ENCODE measurements at regions not wholly inside any gene's neighbourhood (a gene's known extent, or its start where the extent isn't known, plus 50 kb on each side); places are given as distances from the start of the nearest gene placed in this dataset.
A peak's percentile ranks its signal among the peaks of the same experiment; 100 is the strongest.
"Not testable (repeated sequence)": the region's sequence is repeated elsewhere in the genome, so short reads cannot be mapped to it uniquely, and the experiment has no call there.

DNA sequence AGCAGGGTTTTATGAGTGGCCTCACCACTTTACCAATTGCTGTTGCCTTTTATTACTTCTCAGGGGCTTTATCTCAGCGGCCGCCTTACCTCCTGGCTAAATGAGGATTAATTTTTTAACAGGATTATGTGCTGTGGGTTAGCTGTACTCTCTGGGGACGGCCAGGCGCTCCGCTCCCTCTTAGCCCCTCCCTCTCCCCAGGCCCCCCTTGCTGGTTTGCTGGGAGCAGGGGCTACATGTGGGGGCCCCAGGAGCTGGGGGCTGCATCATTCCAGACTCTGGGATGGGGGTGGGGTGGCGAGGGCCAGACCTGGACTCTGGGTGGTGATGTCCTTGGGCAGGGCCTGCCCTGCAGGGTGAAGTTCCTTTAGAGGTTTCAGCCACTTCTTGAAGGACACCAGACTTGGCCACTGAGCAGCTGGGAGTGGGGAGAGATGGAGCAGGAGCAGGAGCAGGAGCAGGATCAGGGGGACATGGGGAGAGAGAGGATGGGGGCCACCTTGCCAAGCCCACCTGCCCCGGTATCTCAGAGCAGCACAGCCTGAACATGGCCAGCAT is 196.1 kb downstream of the GOLGA6L6 start:
- no peak overlapping the region for H2AFZ ChIP-seq
- ChIA-PET CTCF (no interaction called here), POLR2A (ENCODE audit: unreplicated experiment) (no interaction called here)
- no peaks in the 10 kb centered on the region for H3K4me1 ChIP-seq (replicated peaks; ENCODE audit: insufficient read depth)
- no TSS peak for BruUV-seq (replicated peaks)
- intact Hi-C loops (cut with micrococcal nuclease; ENCODE audit: unreplicated experiment), result no loop called here
- DNase-seq, result peak in 1 of 2 experiments; percentile 21
- H3F3A ChIP-seq (ENCODE audit: insufficient read depth, low read depth), result no peaks in the 10 kb centered on the region
- no peaks in the 10 kb centered on the region for H3K36me3 ChIP-seq (ENCODE audit: low read depth)
- H3K27me3 ChIP-seq (ENCODE audit: insufficient read depth, low read depth), result peaks cover 28% of the 10 kb centered on the region
- no peaks in the 10 kb centered on the region for H4K20me1 ChIP-seq (ENCODE audit: insufficient read depth)
- H3K4me3 ChIP-seq, result no peak overlapping the region
- no peaks in the 10 kb centered on the region for H3K9me2 ChIP-seq (ENCODE audit: insufficient read depth)
- H3K4me2 ChIP-seq, result no peak overlapping the region
- H3K79me2 ChIP-seq (ENCODE audit: low read depth), result no peaks in the 10 kb centered on the region
- no peak overlapping the region for H3K27ac ChIP-seq
- no peak for TF ChIP-seq EZH2 (IDR thresholded peaks at IDR 0.05; ENCODE audit: low read depth)
- TF ChIP-seq, protein P1, sequence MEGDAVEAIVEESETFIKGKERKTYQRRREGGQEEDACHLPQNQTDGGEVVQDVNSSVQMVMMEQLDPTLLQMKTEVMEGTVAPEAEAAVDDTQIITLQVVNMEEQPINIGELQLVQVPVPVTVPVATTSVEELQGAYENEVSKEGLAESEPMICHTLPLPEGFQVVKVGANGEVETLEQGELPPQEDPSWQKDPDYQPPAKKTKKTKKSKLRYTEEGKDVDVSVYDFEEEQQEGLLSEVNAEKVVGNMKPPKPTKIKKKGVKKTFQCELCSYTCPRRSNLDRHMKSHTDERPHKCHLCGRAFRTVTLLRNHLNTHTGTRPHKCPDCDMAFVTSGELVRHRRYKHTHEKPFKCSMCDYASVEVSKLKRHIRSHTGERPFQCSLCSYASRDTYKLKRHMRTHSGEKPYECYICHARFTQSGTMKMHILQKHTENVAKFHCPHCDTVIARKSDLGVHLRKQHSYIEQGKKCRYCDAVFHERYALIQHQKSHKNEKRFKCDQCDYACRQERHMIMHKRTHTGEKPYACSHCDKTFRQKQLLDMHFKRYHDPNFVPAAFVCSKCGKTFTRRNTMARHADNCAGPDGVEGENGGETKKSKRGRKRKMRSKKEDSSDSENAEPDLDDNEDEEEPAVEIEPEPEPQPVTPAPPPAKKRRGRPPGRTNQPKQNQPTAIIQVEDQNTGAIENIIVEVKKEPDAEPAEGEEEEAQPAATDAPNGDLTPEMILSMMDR (conservative IDR thresholded peaks at IDR 0.05), result no peak
- H3K9me3 ChIP-seq (ENCODE audit: insufficient read depth, low read depth), result no peaks in the 10 kb centered on the region

DNA sequence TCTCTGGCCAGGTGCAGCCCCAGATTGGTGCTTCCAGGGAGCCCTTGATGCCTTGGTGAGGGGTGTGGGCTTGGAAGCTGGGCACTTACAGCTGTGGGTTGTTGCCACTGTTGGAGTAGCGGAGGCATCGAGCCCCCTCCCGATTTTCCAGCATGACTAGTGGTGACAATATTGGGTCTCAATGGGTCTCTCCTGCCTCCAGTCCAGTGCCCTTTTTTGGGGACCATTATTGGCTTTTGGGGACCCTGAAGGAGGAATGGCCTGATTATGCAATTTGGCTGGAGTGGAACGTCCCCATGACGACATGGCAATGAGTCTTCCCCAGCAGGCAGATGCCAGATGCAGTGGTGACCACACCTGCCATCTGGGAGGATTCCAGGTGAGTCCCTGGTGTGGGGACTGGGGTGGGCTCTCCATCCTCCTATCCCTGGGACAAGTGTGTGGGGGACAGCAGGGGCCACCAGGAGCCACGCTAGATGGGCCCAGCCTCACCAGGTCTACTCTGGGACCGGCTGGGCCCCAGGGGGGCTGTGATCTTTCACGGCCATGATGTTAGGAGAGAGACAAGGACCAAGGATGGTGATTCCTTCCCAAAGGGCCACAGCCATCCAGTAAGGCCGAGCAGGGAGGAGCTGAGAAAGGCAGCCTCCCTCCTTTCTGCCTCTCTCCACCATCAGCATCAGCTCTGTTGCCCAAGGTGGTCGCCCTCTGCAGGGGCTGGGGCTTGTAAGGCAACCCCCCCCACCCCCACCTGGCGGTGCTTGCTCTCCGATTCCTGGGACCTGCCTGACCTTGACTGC is 196.8 kb downstream of the GOLGA6L6 start:
- Histone ChIP-seq H3K36me3 (ENCODE audit: low read depth) (no peaks in the 10 kb centered on the region), H3K4me1 (replicated peaks; ENCODE audit: insufficient read depth) (no peaks in the 10 kb centered on the region), H3K79me2 (ENCODE audit: low read depth) (no peaks in the 10 kb centered on the region), H3F3A (ENCODE audit: insufficient read depth, low read depth) (no peaks in the 10 kb centered on the region), H3K9me3 (ENCODE audit: insufficient read depth, low read depth) (no peaks in the 10 kb centered on the region), H3K9me2 (ENCODE audit: insufficient read depth) (no peaks in the 10 kb centered on the region), H3K4me2 (no peak overlapping the region), H3K27me3 (ENCODE audit: insufficient read depth, low read depth) (peaks cover 21% of the 10 kb centered on the region), H3K4me3 (no peak overlapping the region), H3K27ac (no peak overlapping the region), H4K20me1 (ENCODE audit: insufficient read depth) (no peaks in the 10 kb centered on the region), H2AFZ (no peak overlapping the region)
- BruUV-seq (replicated peaks), result no TSS peak
- ChIA-PET POLR2A (ENCODE audit: unreplicated experiment) (no interaction called here), CTCF (no interaction called here)
- peak in 1 of 2 experiments; percentile 37 for DNase-seq
- no peak for TF ChIP-seq EZH2 (IDR thresholded peaks at IDR 0.05; ENCODE audit: low read depth)
- TF ChIP-seq, protein P1 (conservative IDR thresholded peaks at IDR 0.05), result no peak
- intact Hi-C loops (cut with micrococcal nuclease; ENCODE audit: unreplicated experiment), result loop anchor here (5.0 kb wide), 1 partner anchor 72 kb away; no protein-coding TSS in a partner anchor

DNA sequence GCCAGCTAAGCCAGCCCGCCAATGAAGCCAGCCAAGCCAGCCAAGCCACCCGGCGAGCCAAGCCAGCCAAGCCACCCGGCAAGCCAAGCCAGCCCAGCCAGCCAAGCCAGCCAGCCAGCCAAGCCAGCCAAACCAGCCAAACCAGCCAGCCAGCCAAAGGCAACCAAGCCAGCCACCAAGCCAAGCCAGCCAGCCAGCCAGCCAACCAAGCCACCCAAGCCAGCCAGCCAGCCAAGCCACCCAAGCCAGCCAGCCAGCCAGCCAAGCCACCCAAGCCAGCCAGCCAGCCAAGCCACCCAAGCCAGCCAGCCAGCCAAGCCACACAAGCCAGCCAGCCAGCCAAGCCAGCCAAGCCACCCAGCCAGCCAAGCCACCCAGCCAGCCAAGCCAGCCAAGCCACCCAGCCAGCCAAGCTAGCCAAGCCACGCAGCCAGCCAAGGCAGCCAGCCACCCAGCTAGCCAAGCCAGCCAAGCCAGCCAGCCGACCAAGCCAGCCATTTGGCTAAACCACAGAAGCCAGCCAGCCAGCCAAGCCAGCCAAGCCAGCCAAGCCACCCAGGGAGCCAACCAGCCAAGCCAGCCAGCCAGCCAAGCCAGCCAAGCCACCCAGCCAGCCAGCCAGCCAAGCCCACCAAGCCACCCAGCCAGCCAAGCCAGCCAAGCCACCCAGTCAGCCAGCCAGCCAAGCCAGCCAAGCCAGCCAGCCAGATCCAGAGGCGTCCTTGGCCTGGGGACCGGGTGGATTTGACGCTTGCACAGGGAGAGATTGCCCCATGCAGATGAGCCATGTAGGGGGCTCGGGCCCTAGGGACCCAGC is 198.0 kb downstream of the GOLGA6L6 start:
- intact Hi-C loops (cut with micrococcal nuclease; ENCODE audit: unreplicated experiment), result loop anchor here (5.0 kb wide), 1 partner anchor 71 kb away; no protein-coding TSS in a partner anchor
- H3F3A ChIP-seq (ENCODE audit: insufficient read depth, low read depth); H3K79me2 ChIP-seq (ENCODE audit: low read depth); POLR2A ChIA-PET (ENCODE audit: unreplicated experiment); H3K36me3 ChIP-seq (ENCODE audit: low read depth); BruUV-seq (replicated peaks); H3K4me2 ChIP-seq; H3K4me1 ChIP-seq (replicated peaks; ENCODE audit: insufficient read depth); H3K27ac ChIP-seq; H2AFZ ChIP-seq; H3K4me3 ChIP-seq; H4K20me1 ChIP-seq (ENCODE audit: insufficient read depth); CTCF ChIA-PET; H3K9me3 ChIP-seq (ENCODE audit: insufficient read depth, low read depth); H3K9me2 ChIP-seq (ENCODE audit: insufficient read depth): not testable (repeated sequence)
- H3K27me3 ChIP-seq (ENCODE audit: insufficient read depth, low read depth), result peaks cover 14% of the 10 kb centered on the region; the same call in 1 of the 2 replicates
- peak in 1 of 2 experiments; percentile 28 for DNase-seq

DNA sequence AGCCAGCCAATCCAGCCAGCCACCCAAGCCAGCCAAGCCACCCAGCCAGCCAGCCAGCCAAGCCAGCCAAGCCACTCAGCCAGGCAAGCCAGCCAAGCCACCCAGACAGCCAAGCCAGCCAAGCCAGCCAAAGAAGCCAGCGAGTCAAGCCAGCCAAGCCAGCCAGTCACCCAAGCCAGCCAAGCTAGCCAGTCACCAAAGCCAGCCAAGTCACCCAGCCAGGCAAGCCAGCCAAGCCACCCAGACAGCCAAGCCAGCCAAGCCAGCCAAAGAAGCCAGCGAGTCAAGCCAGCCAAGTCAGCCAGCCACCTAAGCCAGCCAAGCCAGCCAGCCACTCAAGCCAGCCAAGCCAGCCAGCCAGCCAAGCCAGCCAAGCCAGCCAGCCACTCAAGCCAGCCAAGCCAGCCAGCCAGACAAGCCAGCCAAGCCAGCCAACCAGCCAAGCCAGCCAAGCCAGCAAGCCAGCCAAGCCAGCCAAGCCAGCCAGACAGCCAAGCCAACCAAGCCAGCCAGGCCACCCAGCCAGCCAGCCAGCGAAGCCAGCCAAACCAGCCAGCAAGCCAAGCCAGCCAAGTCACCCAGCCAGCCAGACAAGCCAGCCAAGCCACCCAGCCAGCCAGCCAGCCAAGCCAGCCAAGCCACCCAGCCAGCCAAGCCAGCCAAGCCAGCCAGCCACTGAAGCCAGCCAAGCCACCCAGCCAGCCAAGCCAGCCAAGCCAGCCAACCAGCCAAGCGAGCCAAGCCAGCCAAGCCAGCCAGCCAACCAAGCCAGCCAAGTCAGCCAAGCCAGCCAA is 198.8 kb downstream of the GOLGA6L6 start:
- H2AFZ ChIP-seq; POLR2A ChIA-PET (ENCODE audit: unreplicated experiment); CTCF ChIA-PET; H3K27me3 ChIP-seq (ENCODE audit: insufficient read depth, low read depth); H3K27ac ChIP-seq; DNase-seq; H3K4me1 ChIP-seq (replicated peaks; ENCODE audit: insufficient read depth); H4K20me1 ChIP-seq (ENCODE audit: insufficient read depth); BruUV-seq (replicated peaks); H3K4me3 ChIP-seq; H3K79me2 ChIP-seq (ENCODE audit: low read depth); H3K36me3 ChIP-seq (ENCODE audit: low read depth); H3K9me3 ChIP-seq (ENCODE audit: insufficient read depth, low read depth); H3F3A ChIP-seq (ENCODE audit: insufficient read depth, low read depth); H3K9me2 ChIP-seq (ENCODE audit: insufficient read depth); H3K4me2 ChIP-seq: not testable (repeated sequence)
- intact Hi-C loops (cut with micrococcal nuclease; ENCODE audit: unreplicated experiment), result loop anchor here (5.0 kb wide), 1 partner anchor 70 kb away; no protein-coding TSS in a partner anchor
